H1 (cell line): ENCODE measurements at regions not wholly inside any gene's neighbourhood (a gene's known extent, or its start where the extent isn't known, plus 50 kb on each side); places are given as distances from the start of the nearest gene placed in this dataset.

Source experiments
- CTCF ChIA-PET: fragments of 300-600 bp; sonication (Branson Sonifier 250); formaldehyde crosslinking; loops from one replicate; lab custom pipeline; 2021; ENCODE audit not compliant: partially characterized antibody; lab: Charles Lee
- POLR2A ChIA-PET: fragments of 300-600 bp; sonication (Branson Sonifier 250); formaldehyde crosslinking; loops from one replicate; lab custom pipeline; 2021; ENCODE audit warnings: inconsistent platforms; ENCODE audit not compliant: partially characterized antibody; lab: Charles Lee
- DNase-seq, 2 experiments: peaks; one replicate each; pipeline versions ENCODE4 v3.0.0 to v3.0.0-alpha.2; 2010 to 2022; ENCODE audit warnings: low spot score in 2 of 2, low read depth in 1 of 2, mixed read lengths in 1 of 2
- FAIRE-seq: peaks from 2 replicates; lab custom pipeline; 2011; peaks lifted over from hg19 to GRCh38; lab: Jason Lieb, UNC
- H2AFZ ChIP-seq: 2 replicates; pipeline ENCODE4 v1.8.1; 2012; ENCODE audit warnings: low read length, inconsistent platforms
- H2AK5ac ChIP-seq: 2 replicates; pipeline ENCODE4 v1.6.1; 2013; ENCODE audit warnings: low read depth, low read length
- H2BK120ac ChIP-seq: replicated peaks from 2 replicates; pipeline ENCODE3; 2013; ENCODE audit warnings: low read depth, low read length, inconsistent platforms
- H2BK12ac ChIP-seq: 2 replicates; pipeline ENCODE4 v1.6.1; 2013; ENCODE audit warnings: low read depth, low read length
- H2BK15ac ChIP-seq: 2 replicates; pipeline ENCODE4 v1.6.1; 2013; ENCODE audit warnings: low read length
- H2BK20ac ChIP-seq: 2 replicates; pipeline ENCODE4 v1.6.1; 2013; ENCODE audit warnings: low read length
- H2BK5ac ChIP-seq: 2 replicates; pipeline ENCODE4 v1.6.1; 2013; ENCODE audit warnings: low read depth, low read length
- H3K14ac ChIP-seq: 2 replicates; pipeline ENCODE4 v1.6.1; 2013; ENCODE audit warnings: inconsistent platforms; ENCODE audit not compliant: insufficient read length
- H3K18ac ChIP-seq: 2 replicates; pipeline ENCODE4 v1.6.1; 2013; ENCODE audit warnings: low read length; ENCODE audit errors: extremely low read depth
- H3K23ac ChIP-seq: 2 replicates; pipeline ENCODE4 v1.6.1; 2013; ENCODE audit warnings: inconsistent platforms; ENCODE audit not compliant: insufficient read length
- H3K23me2 ChIP-seq: 2 replicates; pipeline ENCODE4 v1.6.1; 2013; ENCODE audit warnings: low read depth, low read length
- H3K27ac ChIP-seq: 2 replicates; pipeline ENCODE4 v1.6.1; 2011; ENCODE audit warnings: low read depth, low read length, inconsistent platforms
- H3K27me3 ChIP-seq, 4 experiments: replicated peaks in 1 of 4; 1 replicate in 1 of 4; 2 replicates in 3 of 4; pipeline versions ENCODE4 v1.6.1 to v1.8.1; 2011 to 2013; ENCODE audit warnings: low read length in 3 of 4, mild to moderate bottlenecking in 3 of 4, inconsistent platforms in 2 of 4, mixed read lengths in 2 of 4, moderate library complexity in 1 of 4; ENCODE audit not compliant: control insufficient read depth in 3 of 4, insufficient read depth in 3 of 4; ENCODE audit errors: extremely low read depth in 1 of 4
- H3K36me3 ChIP-seq, 4 experiments: 2 replicates each; pipeline versions ENCODE4 v1.6.1 to v1.8.1; 2011 to 2013; ENCODE audit warnings: mild to moderate bottlenecking in 4 of 4, low read length in 3 of 4, moderate library complexity in 2 of 4, control low read depth in 1 of 4, inconsistent platforms in 1 of 4; ENCODE audit not compliant: insufficient read depth in 4 of 4, control insufficient read depth in 2 of 4
- H3K4ac ChIP-seq: replicated peaks from 2 replicates; pipeline ENCODE3; 2013; ENCODE audit warnings: low read length, low read depth, mixed read lengths, inconsistent platforms; ENCODE audit not compliant: insufficient read length
- H3K4me1 ChIP-seq, 4 experiments: replicated peaks in 1 of 4; 1 replicate in 1 of 4; 2 replicates in 3 of 4; pipeline versions ENCODE4 v1.6.1 to v1.8.1; 2011 to 2013; ENCODE audit warnings: low read length in 3 of 4, inconsistent platforms in 2 of 4, mixed read lengths in 1 of 4; ENCODE audit not compliant: insufficient read depth in 4 of 4, control insufficient read depth in 3 of 4
- H3K4me2 ChIP-seq, 2 experiments: 2 replicates each; pipeline versions ENCODE4 v1.6.1 to v1.8.1; 2011 to 2013; ENCODE audit warnings: low read depth in 2 of 2, low read length in 2 of 2, control low read depth in 1 of 2, inconsistent platforms in 1 of 2, mild to moderate bottlenecking in 1 of 2; ENCODE audit not compliant: insufficient read depth in 1 of 2
- H3K4me3 ChIP-seq, 4 experiments: fragments of 200-600, 300-600 bp in 1 of 4; sonication (generic), shearing (Covaris generic), sonication (Bioruptor Twin) in 1 of 4; 2 replicates each; pipeline versions ENCODE4 v1.5.1 to v1.8.1; 2011 to 2016; ENCODE audit warnings: low read length in 4 of 4, low read depth in 3 of 4, control low read depth in 2 of 4, inconsistent platforms in 2 of 4, mild to moderate bottlenecking in 2 of 4, mixed read lengths in 1 of 4, moderate library complexity in 1 of 4; ENCODE audit not compliant: insufficient read depth in 2 of 4; ENCODE audit errors: extremely low read depth in 1 of 4
- H3K56ac ChIP-seq: replicated peaks from 2 replicates; pipeline ENCODE3; 2013; ENCODE audit warnings: low read depth, mild to moderate bottlenecking, mixed read lengths, low read length, inconsistent platforms; ENCODE audit not compliant: insufficient read length
- H3K79me1 ChIP-seq: 2 replicates; pipeline ENCODE4 v1.6.1; 2013; ENCODE audit warnings: low read depth, low read length, control low read depth
- H3K79me2 ChIP-seq, 2 experiments: 2 replicates each; pipeline versions ENCODE4 v1.6.1 to v1.8.1; 2012 to 2013; ENCODE audit warnings: low read length in 2 of 2, mild to moderate bottlenecking in 2 of 2, inconsistent platforms in 1 of 2; ENCODE audit not compliant: insufficient read depth in 2 of 2, control insufficient read depth in 1 of 2
- H3K9ac ChIP-seq, 4 experiments: replicated peaks in 1 of 4; 1 replicate in 1 of 4; 2 replicates in 3 of 4; pipeline versions ENCODE4 v1.6.1 to v1.8.1; 2011 to 2013; ENCODE audit warnings: low read depth in 3 of 4, low read length in 3 of 4, control low read depth in 2 of 4, mild to moderate bottlenecking in 2 of 4, moderate library complexity in 2 of 4, inconsistent platforms in 1 of 4; ENCODE audit errors: extremely low read depth in 1 of 4
- H3K9me3 ChIP-seq, 2 experiments: 2 replicates each; pipeline versions ENCODE4 v1.6.1 to v1.8.1; 2012 to 2013; ENCODE audit warnings: mild to moderate bottlenecking in 2 of 2, moderate library complexity in 2 of 2, control low read depth in 1 of 2, inconsistent platforms in 1 of 2, low read depth in 1 of 2, low read length in 1 of 2, mixed read lengths in 1 of 2; ENCODE audit not compliant: insufficient read depth in 2 of 2
- H4K20me1 ChIP-seq, 2 experiments: replicated peaks in 1 of 2; 2 replicates each; pipeline versions ENCODE3 to v1.8.1; 2011 to 2013; ENCODE audit warnings: inconsistent platforms in 2 of 2, low read length in 2 of 2, mild to moderate bottlenecking in 1 of 2; ENCODE audit not compliant: insufficient read depth in 2 of 2, control insufficient read depth in 1 of 2
- H4K5ac ChIP-seq: 2 replicates; pipeline ENCODE4 v1.6.1; 2013; ENCODE audit warnings: low read length, low read depth, mixed read lengths, inconsistent platforms; ENCODE audit not compliant: insufficient read length
- H4K8ac ChIP-seq: 2 replicates; pipeline ENCODE4 v1.8.0; 2013; ENCODE audit warnings: mild to moderate bottlenecking, moderate library complexity, low read length, inconsistent platforms; ENCODE audit not compliant: insufficient read depth; ENCODE audit errors: extremely low read depth
- H4K91ac ChIP-seq: replicated peaks from 2 replicates; pipeline ENCODE3; 2013; ENCODE audit warnings: low read length, mixed read lengths, inconsistent platforms; ENCODE audit not compliant: insufficient read length
- ATF3 ChIP-seq: IDR thresholded peaks from 2 replicates; pipeline ENCODE4 v1.6.1; 2011; ENCODE audit warnings: low read depth, mild to moderate bottlenecking, low read length; ENCODE audit not compliant: insufficient read depth
- BACH1 ChIP-seq: IDR thresholded peaks from 2 replicates; pipeline ENCODE4 v1.6.1; 2012; ENCODE audit warnings: low read length, improper control_type of control experiment
- CREB1 ChIP-seq: IDR thresholded peaks from 2 replicates; pipeline ENCODE4 v1.6.1; 2012; ENCODE audit warnings: inconsistent platforms
- E2F6 ChIP-seq: IDR thresholded peaks from 2 replicates; pipeline ENCODE4 v1.6.1; 2012; ENCODE audit warnings: inconsistent platforms
- EGR1 ChIP-seq: IDR thresholded peaks from 2 replicates; pipeline ENCODE4 v1.6.1; 2011; ENCODE audit warnings: low read depth, low read length, borderline replicate concordance
- KDM1A ChIP-seq: fragments of 200-600, 300-600 bp; sonication (generic); IDR thresholded peaks from 2 replicates; pipeline ENCODE4 v1.7.1; 2016; ENCODE audit warnings: mild to moderate bottlenecking, low read length, borderline replicate concordance
- KDM5A ChIP-seq: fragments of 200-600 bp; IDR thresholded peaks from 2 replicates; pipeline ENCODE4 v1.7.1; 2012; ENCODE audit warnings: mild to moderate bottlenecking, low read length, inconsistent platforms, mixed read lengths
- MAFK ChIP-seq: IDR thresholded peaks from 2 replicates; pipeline ENCODE4 v1.6.1; 2012; ENCODE audit warnings: low read depth, mild to moderate bottlenecking, improper control_type of control experiment, low read length
- POLR2A ChIP-seq, 2 experiments: IDR thresholded peaks; 1 replicate in 1 of 2; 2 replicates in 1 of 2; pipeline ENCODE4 v1.6.1; 2011; ENCODE audit warnings: low read depth in 2 of 2, low read length in 2 of 2, mild to moderate bottlenecking in 2 of 2; ENCODE audit errors: control extremely low read depth in 1 of 2
- YY1 ChIP-seq: IDR thresholded peaks from 2 replicates; pipeline ENCODE4 v1.6.1; 2011; ENCODE audit warnings: low read depth, mild to moderate bottlenecking, low read length
- WGBS, 2 experiments: shearing (Covaris generic) in 1 of 2; methylation state at CpG; one replicate each; pipeline versions ENCODE4 v1.1.6 to v1.1.7; 2013 to 2015; ENCODE audit warnings: low lambda C conversion rate in 2 of 2, mixed read lengths in 2 of 2, inconsistent platforms in 1 of 2, low coverage in 1 of 2, missing lambda C conversion rate in 1 of 2; ENCODE audit not compliant: insufficient replicate concordance in 2 of 2, insufficient coverage in 1 of 2, insufficient read length in 1 of 2; ENCODE audit errors: extremely low coverage in 1 of 2, missing lambda C conversion rate in 1 of 2; 5-methylcytosine and 5-hydroxymethylcytosine counted together

GRCh38 chr2:49369650-49370049, 215.3 kb upstream of the FSHR start:
- WGBS, 2 experiments: 74% methylated on average over 6 of the region's 6 CpGs; no CpG with 5 or more reads in 1 of the 2 experiments
- no peak overlapping the region for H2AFZ ChIP-seq
- DNase-seq: no peak
- H3K4me2 ChIP-seq: no peak overlapping the region
- H3K18ac ChIP-seq: no peak overlapping the region
- H3K23ac ChIP-seq: no peak overlapping the region
- no peak overlapping the region for H2AK5ac ChIP-seq
- H3K56ac ChIP-seq: no peak overlapping the region
- H3K27me3 ChIP-seq: peaks cover 0 to 1% (median 0%) of the 10 kb centered on the region in 4 experiments; a peak in 1 of 7 replicates
- H4K5ac ChIP-seq: no peak overlapping the region
- H2BK5ac ChIP-seq: no peak overlapping the region
- H3K79me1 ChIP-seq: no peaks in the 10 kb centered on the region
- no peak overlapping the region for H2BK12ac ChIP-seq
- H3K4ac ChIP-seq: no peak overlapping the region
- no peak overlapping the region for H4K91ac ChIP-seq
- H3K36me3 ChIP-seq: no peaks in the 10 kb centered on the region
- H4K8ac ChIP-seq: no peak overlapping the region
- no peak overlapping the region for H3K27ac ChIP-seq
- ChIA-PET CTCF (interaction anchor here (1.2 kb wide), 1 partner anchor 423 kb away, joined by 4 read pairs; no protein-coding TSS in a partner anchor), POLR2A (interaction anchor here (0.7 kb wide), 1 partner anchor 39 kb away, joined by 3 read pairs; no protein-coding TSS in a partner anchor)
- no peak overlapping the region for H2BK120ac ChIP-seq
- H3K14ac ChIP-seq: no peak overlapping the region
- no peaks in the 10 kb centered on the region for H4K20me1 ChIP-seq
- no peaks in the 10 kb centered on the region for H3K79me2 ChIP-seq
- no peaks in the 10 kb centered on the region for H3K23me2 ChIP-seq
- H2BK15ac ChIP-seq: no peak overlapping the region
- H3K4me3 ChIP-seq: no peak overlapping the region
- H2BK20ac ChIP-seq: no peak overlapping the region
- H3K4me1 ChIP-seq: no peaks in the 10 kb centered on the region; a peak in 1 of 7 replicates
- H3K9me3 ChIP-seq: no peaks in the 10 kb centered on the region
- no peak for FAIRE-seq
- no peak overlapping the region for H3K9ac ChIP-seq
- TF ChIP-seq BACH1 (no peak), YY1 (no peak), E2F6 (no peak), ATF3 (no peak), POLR2A (IDR thresholded peaks at IDR 0.05; ENCODE audit: control extremely low read depth in 1 of 2, low read depth in 2 of 2, low read length in 2 of 2) (no peak), EGR1 (no peak), CREB1 (no peak), MAFK (no peak), KDM1A (no peak), KDM5A (no peak)
